ENCODE measurements at regions not wholly inside any gene's neighbourhood (a gene's known extent, or its start where the extent isn't known, plus 50 kb on each side); places are given as distances from the start of the nearest gene placed in this dataset.

GRCh38 chr3:18586076-18586475, 160.9 kb upstream of the SATB1 start:
- TF ChIP-seq POLR2A (IDR thresholded peaks at IDR 0.05; ENCODE audit: low read length), result no peak
- no peak for TF ChIP-seq GATA1 (IDR thresholded peaks at IDR 0.05; ENCODE audit: low read depth, low read length)

Data from erythroblast (primary cell).